CD4-positive, CD25-positive, alpha-beta regulatory T cell (primary cell): ENCODE measurements at regions not wholly inside any gene's neighbourhood (a gene's known extent, or its start where the extent isn't known, plus 50 kb on each side); places are given as distances from the start of the nearest gene placed in this dataset.

Experiments
- ATAC-seq, 2 donors: fragments of 150-1000 bp; cut with Tn5 transposase; one replicate each; pipeline ENCODE4 v1.10.0; 2021; ENCODE audit warnings: low read depth in 2 of 2, moderate number of reproducible peaks in 2 of 2, moderate library complexity in 1 of 2
- DNase-seq, 3 donors: peaks; one replicate each; pipeline versions ENCODE4 v3.0.0 to v3.0.0-alpha.2; 2012 to 2022; ENCODE audit warnings: mixed read lengths in 1 of 3
- H3K27ac ChIP-seq: one replicate; pipeline ENCODE4 v1.7.0; 2013; ENCODE audit warnings: mild to moderate bottlenecking, low read length; ENCODE audit not compliant: insufficient read depth, poor library complexity, severe bottlenecking
- H3K27me3 ChIP-seq: one replicate; pipeline ENCODE4 v1.7.0; 2013; ENCODE audit warnings: low read length; ENCODE audit not compliant: control insufficient read depth, insufficient read depth
- H3K36me3 ChIP-seq: one replicate; pipeline ENCODE4 v1.7.0; 2013; ENCODE audit warnings: mild to moderate bottlenecking, low read length, moderate library complexity; ENCODE audit not compliant: control insufficient read depth, insufficient read depth
- H3K4me1 ChIP-seq: 2 replicates; pipeline ENCODE4 v1.7.0; 2013; ENCODE audit warnings: mild to moderate bottlenecking, low read length; ENCODE audit not compliant: insufficient read depth, control insufficient read depth, poor library complexity, severe bottlenecking
- H3K4me3 ChIP-seq: one replicate; pipeline ENCODE4 v1.7.0; 2013; ENCODE audit warnings: low read depth, mild to moderate bottlenecking, low read length, moderate library complexity
- H3K9me3 ChIP-seq, 2 experiments: 1 replicate in 1 of 2; 2 replicates in 1 of 2; pipeline ENCODE4 v1.7.0; 2013; ENCODE audit warnings: low read length in 2 of 2, mild to moderate bottlenecking in 1 of 2, moderate library complexity in 1 of 2; ENCODE audit not compliant: control insufficient read depth in 2 of 2
- H3K27ac Mint-ChIP-seq, 3 donors: one replicate each; pipeline ENCODE4 v1.8.0; 2020 to 2022; ENCODE audit warnings: mild to moderate bottlenecking in 3 of 3, mixed read lengths in 3 of 3, moderate library complexity in 2 of 3
- H3K27me3 Mint-ChIP-seq: one replicate; pipeline ENCODE4 v1.8.0; 2022; ENCODE audit warnings: mild to moderate bottlenecking, mixed read lengths
- H3K36me3 Mint-ChIP-seq: one replicate; pipeline ENCODE4 v1.8.0; 2020; ENCODE audit warnings: mixed read lengths
- H3K4me1 Mint-ChIP-seq, 4 donors: one replicate each; pipeline ENCODE4 v1.8.0; 2020 to 2022; ENCODE audit warnings: mixed read lengths in 4 of 4, mild to moderate bottlenecking in 1 of 4
- H3K4me3 Mint-ChIP-seq, 4 donors: one replicate each; pipeline ENCODE4 v1.8.0; 2020 to 2022; ENCODE audit warnings: mild to moderate bottlenecking in 4 of 4, mixed read lengths in 4 of 4, moderate library complexity in 3 of 4
- H3K9me3 Mint-ChIP-seq, 7 donors: one replicate each; pipeline ENCODE4 v1.8.0; 2020 to 2022; ENCODE audit warnings: mixed read lengths in 7 of 7, mild to moderate bottlenecking in 3 of 7, moderate library complexity in 2 of 7

DNA sequence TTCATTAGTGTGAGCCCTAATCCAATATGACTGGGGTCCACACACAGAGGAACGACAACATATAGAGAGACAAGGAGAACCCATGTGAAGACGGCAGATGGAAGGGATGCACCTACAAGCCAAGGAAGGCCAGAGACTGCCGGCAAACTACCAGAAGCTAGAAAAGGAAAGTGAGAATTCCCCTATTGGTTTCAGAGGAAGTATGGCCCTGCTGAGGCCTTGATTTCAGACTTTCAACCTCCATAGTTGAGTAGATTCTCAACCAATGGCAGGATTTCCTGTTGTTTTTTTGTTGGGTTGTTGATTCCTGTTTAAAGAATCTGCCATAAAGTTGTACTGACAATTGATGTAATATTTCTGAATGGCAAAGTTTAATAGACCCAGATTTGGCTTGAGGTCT is 241.5 kb downstream of the SATB2 start:
- H3K27ac ChIP-seq = no peak overlapping the region
- H3K4me3 ChIP-seq = no peak overlapping the region
- DNase-seq (no peak), ATAC-seq (no peak)
- no peak overlapping the region for H3K4me3 Mint-ChIP-seq
- H3K27me3 Mint-ChIP-seq = no peaks in the 10 kb centered on the region
- no peaks in the 10 kb centered on the region for H3K4me1 ChIP-seq
- H3K36me3 Mint-ChIP-seq = no peaks in the 10 kb centered on the region
- H3K27ac Mint-ChIP-seq = no peak overlapping the region
- H3K9me3 Mint-ChIP-seq = peaks cover 0 to 5% (median 2%) of the 10 kb centered on the region in 7 donors
- H3K36me3 ChIP-seq = no peaks in the 10 kb centered on the region
- no peaks in the 10 kb centered on the region for H3K27me3 ChIP-seq
- H3K4me1 Mint-ChIP-seq = no peaks in the 10 kb centered on the region
- H3K9me3 ChIP-seq = no peaks in the 10 kb centered on the region

DNA sequence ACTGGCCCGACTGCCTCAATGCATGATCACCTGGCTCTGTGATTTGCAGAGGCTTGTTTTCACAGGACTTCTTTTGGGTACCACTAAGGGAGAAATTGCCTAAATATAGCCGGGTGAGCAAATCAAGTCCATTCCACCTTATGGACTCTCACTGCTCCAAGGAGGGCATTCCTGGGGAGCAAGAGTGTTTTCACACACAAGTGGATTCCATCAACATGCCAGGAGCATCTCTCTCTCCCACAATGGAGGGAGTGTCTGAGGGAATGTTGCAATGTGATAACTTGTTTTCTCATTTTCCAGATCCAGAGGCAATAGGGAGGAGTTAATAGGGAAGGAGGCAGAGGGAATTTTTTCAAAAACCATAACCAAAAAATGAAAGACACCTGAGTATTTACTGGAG is 250.7 kb downstream of the SATB2 start:
- Mint-ChIP-seq H3K36me3 (no peaks in the 10 kb centered on the region), H3K27me3 (no peaks in the 10 kb centered on the region)
- H3K4me3 ChIP-seq = no peak overlapping the region

DNA sequence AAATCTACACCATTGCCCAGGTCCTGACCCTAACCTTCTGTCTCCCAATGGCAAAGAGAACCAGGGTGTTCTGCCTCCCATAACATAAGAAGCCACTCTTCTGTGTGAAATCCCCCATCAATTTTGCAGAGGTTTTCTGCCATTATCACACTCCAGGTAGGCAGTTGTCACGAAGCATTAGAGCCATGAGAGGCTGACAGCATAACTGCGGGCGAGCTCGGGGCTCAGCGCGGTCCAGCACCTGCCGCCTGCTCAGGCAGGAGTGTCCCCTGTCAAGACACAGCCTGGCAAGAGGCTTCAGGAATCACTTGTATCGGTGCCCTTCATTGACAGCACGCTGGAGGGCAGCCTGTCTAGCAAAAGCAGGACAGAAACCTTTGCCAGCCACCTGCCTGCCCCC is 251.2 kb downstream of the SATB2 start:
- H3K4me1 ChIP-seq = no peaks in the 10 kb centered on the region
- H3K4me1 Mint-ChIP-seq = no peaks in the 10 kb centered on the region
- no peak overlapping the region for H3K27ac ChIP-seq
- no peak overlapping the region for H3K4me3 Mint-ChIP-seq
- H3K36me3 Mint-ChIP-seq = no peaks in the 10 kb centered on the region
- no peaks in the 10 kb centered on the region for H3K27me3 Mint-ChIP-seq
- peaks cover 0 to 8% (median 1%) of the 10 kb centered on the region in 7 donors for H3K9me3 Mint-ChIP-seq
- H3K36me3 ChIP-seq = no peaks in the 10 kb centered on the region
- no peak overlapping the region for H3K4me3 ChIP-seq
- H3K9me3 ChIP-seq = no peaks in the 10 kb centered on the region
- DNase-seq (no peak), ATAC-seq (no peak)
- H3K27ac Mint-ChIP-seq = no peak overlapping the region
- no peaks in the 10 kb centered on the region for H3K27me3 ChIP-seq

More for the DNA sequence above, 250.7 kb downstream of the SATB2 start:
- Mint-ChIP-seq H3K4me1 (no peaks in the 10 kb centered on the region), H3K9me3 (peaks cover 0 to 8% (median 2%) of the 10 kb centered on the region in 7 donors), H3K27ac (no peak overlapping the region), H3K4me3 (no peak overlapping the region)
- Histone ChIP-seq H3K4me1 (no peaks in the 10 kb centered on the region), H3K36me3 (no peaks in the 10 kb centered on the region), H3K27ac (no peak overlapping the region), H3K27me3 (no peaks in the 10 kb centered on the region), H3K9me3 (no peaks in the 10 kb centered on the region)
- DNase-seq (no peak), ATAC-seq (no peak)

DNA sequence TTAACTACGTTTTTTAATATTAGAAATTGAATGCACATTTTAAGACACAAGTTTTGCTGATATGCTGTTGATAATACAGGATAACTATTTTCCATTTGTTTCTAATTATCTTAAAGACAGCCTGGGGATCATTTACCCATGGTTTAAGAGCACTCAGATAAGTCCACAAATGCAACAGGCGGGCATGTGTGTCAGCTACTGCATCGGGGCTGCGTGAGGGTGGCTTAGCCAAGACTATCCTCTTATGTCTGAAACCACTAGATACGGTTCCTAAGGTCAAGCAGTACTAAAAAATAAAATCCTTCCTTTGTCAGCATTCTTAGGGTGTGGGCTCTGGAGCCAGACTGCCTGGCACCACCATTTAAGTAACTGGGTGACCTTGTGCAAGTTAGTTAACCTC is 254.8 kb downstream of the SATB2 start:
- peaks cover 0 to 10% (median 1%) of the 10 kb centered on the region in 7 donors for H3K9me3 Mint-ChIP-seq
- H3K27me3 ChIP-seq = no peaks in the 10 kb centered on the region
- no peaks in the 10 kb centered on the region for H3K27me3 Mint-ChIP-seq
- H3K4me3 ChIP-seq = no peak overlapping the region
- no peak for ATAC-seq
- H3K27ac ChIP-seq = no peak overlapping the region
- H3K36me3 ChIP-seq = no peaks in the 10 kb centered on the region
- H3K9me3 ChIP-seq = no peaks in the 10 kb centered on the region
- no peak for DNase-seq
- no peaks in the 10 kb centered on the region for H3K4me1 ChIP-seq
- H3K4me1 Mint-ChIP-seq = no peaks in the 10 kb centered on the region
- no peak overlapping the region for H3K4me3 Mint-ChIP-seq
- H3K27ac Mint-ChIP-seq = no peak overlapping the region
- no peaks in the 10 kb centered on the region for H3K36me3 Mint-ChIP-seq

DNA sequence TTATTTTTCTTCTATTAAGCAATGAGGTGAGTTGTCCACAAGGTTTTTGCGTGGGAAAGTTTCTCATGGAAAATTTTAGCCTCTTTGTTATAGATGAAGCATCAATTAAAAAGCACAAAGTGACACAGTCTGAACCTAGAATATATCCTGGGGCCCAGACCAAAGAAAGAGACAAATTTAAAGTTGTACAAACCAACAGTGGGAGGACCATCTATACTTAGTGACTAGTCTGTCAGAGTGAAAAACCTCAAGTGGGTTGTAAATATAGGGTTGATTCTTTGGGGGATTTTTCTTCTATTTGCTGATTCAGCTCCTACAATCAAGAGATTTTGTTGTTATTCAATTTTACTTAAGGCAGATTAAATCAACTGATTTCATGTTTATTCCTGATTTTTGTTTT is 256.2 kb downstream of the SATB2 start:
- no peak for ATAC-seq
- Mint-ChIP-seq H3K36me3 (no peaks in the 10 kb centered on the region), H3K9me3 (peaks cover 0 to 8% (median 1%) of the 10 kb centered on the region in 7 donors), H3K4me1 (no peaks in the 10 kb centered on the region), H3K4me3 (no peak overlapping the region), H3K27me3 (no peaks in the 10 kb centered on the region), H3K27ac (no peak overlapping the region)
- H3K27me3 ChIP-seq = no peaks in the 10 kb centered on the region
- no peaks in the 10 kb centered on the region for H3K9me3 ChIP-seq
- DNase-seq = no peak
- H3K4me3 ChIP-seq = no peak overlapping the region
- H3K4me1 ChIP-seq = no peaks in the 10 kb centered on the region
- H3K36me3 ChIP-seq = no peaks in the 10 kb centered on the region
- H3K27ac ChIP-seq = no peak overlapping the region

DNA sequence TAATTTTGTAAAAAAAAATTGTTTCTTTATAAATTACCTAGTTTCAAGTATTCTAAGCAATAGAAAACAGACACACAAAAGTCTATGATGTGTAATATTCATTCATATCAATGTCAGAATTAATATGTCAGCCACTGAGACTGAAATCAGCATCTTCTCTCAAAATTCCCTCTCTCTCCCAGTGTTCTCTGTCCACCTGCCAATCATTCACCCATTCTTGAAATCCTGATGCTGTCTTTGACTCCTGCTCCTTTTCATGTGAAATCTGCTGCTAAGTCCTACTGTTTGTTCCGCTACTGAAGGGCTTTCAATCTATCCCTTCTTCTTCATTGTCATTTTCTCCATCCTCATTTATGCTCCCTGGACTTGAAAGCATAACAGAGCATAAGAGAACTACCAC is 257.9 kb downstream of the SATB2 start:
- no peaks in the 10 kb centered on the region for H3K36me3 ChIP-seq
- H3K9me3 ChIP-seq = no peaks in the 10 kb centered on the region
- H3K27ac Mint-ChIP-seq = no peak overlapping the region
- no peak overlapping the region for H3K27ac ChIP-seq
- no peaks in the 10 kb centered on the region for H3K36me3 Mint-ChIP-seq
- H3K4me3 ChIP-seq = no peak overlapping the region
- H3K4me3 Mint-ChIP-seq = no peak overlapping the region
- no peaks in the 10 kb centered on the region for H3K4me1 Mint-ChIP-seq
- H3K9me3 Mint-ChIP-seq = peaks cover 0 to 8% (median 2%) of the 10 kb centered on the region in 7 donors
- no peaks in the 10 kb centered on the region for H3K27me3 ChIP-seq
- no peak for ATAC-seq
- H3K4me1 ChIP-seq = no peaks in the 10 kb centered on the region
- DNase-seq = no peak
- no peaks in the 10 kb centered on the region for H3K27me3 Mint-ChIP-seq

DNA sequence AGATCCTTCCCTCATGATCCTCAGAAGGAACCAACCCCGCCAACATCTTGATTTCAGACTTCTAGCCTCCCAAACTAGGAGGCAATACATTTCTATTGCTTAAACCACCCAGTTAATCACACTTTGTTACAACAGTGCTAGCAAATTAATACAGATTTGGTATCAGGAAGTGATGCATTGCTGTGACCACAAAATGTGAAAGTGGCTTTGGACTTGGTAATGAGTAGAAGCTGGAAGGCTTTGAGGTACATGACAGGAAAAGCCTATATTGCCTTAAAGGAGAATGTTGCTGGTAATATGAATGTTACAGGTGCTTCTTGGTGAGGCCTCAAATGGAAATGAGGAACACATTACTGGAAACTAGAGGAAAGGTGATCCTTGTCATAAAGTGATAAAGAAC is 260.3 kb downstream of the SATB2 start:
- no peaks in the 10 kb centered on the region for H3K4me1 Mint-ChIP-seq
- H3K4me3 Mint-ChIP-seq = no peak overlapping the region
- H3K27ac Mint-ChIP-seq = no peak overlapping the region
- no peaks in the 10 kb centered on the region for H3K9me3 ChIP-seq
- DNase-seq (no peak), ATAC-seq (no peak)
- H3K36me3 ChIP-seq = no peaks in the 10 kb centered on the region
- no peaks in the 10 kb centered on the region for H3K36me3 Mint-ChIP-seq
- peaks cover 0 to 4% (median 1%) of the 10 kb centered on the region in 7 donors for H3K9me3 Mint-ChIP-seq
- H3K4me1 ChIP-seq = no peaks in the 10 kb centered on the region
- no peaks in the 10 kb centered on the region for H3K27me3 ChIP-seq
- H3K4me3 ChIP-seq = no peak overlapping the region
- H3K27ac ChIP-seq = no peak overlapping the region
- no peaks in the 10 kb centered on the region for H3K27me3 Mint-ChIP-seq

DNA sequence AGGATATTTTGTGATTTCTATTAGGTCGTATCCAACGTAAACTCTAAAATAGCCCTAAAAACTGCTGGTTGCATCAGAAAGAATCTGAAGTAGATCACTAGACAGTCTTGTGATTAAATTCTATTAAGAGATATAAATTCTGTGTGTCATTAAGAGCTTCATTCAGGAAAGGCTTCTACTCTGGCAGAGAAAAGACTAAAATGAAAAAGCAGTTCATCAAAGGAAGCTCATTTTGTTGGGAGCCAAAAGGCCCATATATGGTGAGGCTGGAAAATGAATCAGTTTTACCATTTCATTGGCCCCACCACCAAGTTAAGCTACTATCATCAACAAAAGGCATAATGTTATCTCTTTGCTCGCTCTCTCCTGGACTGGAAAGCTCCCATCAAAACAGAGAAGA is 261.1 kb downstream of the SATB2 start:
- Mint-ChIP-seq H3K4me1 (no peaks in the 10 kb centered on the region), H3K27ac (no peak overlapping the region), H3K27me3 (no peaks in the 10 kb centered on the region), H3K4me3 (no peak overlapping the region), H3K36me3 (no peaks in the 10 kb centered on the region), H3K9me3 (peaks cover 0 to 4% (median under 1%) of the 10 kb centered on the region in 7 donors)
- ATAC-seq (no peak), DNase-seq (no peak)
- no peak overlapping the region for H3K4me3 ChIP-seq
- H3K4me1 ChIP-seq = no peaks in the 10 kb centered on the region
- no peaks in the 10 kb centered on the region for H3K9me3 ChIP-seq
- no peak overlapping the region for H3K27ac ChIP-seq
- H3K27me3 ChIP-seq = no peaks in the 10 kb centered on the region
- H3K36me3 ChIP-seq = no peaks in the 10 kb centered on the region
